PC-3 (cell line): ENCODE measurements at regions not wholly inside any gene's neighbourhood (a gene's known extent, or its start where the extent isn't known, plus 50 kb on each side); places are given as distances from the start of the nearest gene placed in this dataset.
A peak's percentile ranks its signal among the peaks of the same experiment; 100 is the strongest.

Experiments
- ATAC-seq: fragments of 200-7000 bp; cut with Tn5 transposase; 2 replicates; pipeline ENCODE4 v1.9.1; 2020; ENCODE audit warnings: mild to moderate bottlenecking, moderate library complexity
- BruUV-seq: library from RNA; stranded (reverse); fragments of 400-500 nt; replicated peaks from 2 replicates; lab custom pipeline; 2021; lab: Mats Ljungman, UMichigan
- CTCF ChIA-PET: fragments of 300-600 bp; sonication (Branson Sonifier 250); formaldehyde crosslinking; loops from one replicate; lab custom pipeline; 2022; ENCODE audit warnings: antibody characterized with exemption; lab: Charles Lee
- POLR2A ChIA-PET: fragments of 300-600 bp; sonication (Branson Sonifier 250); formaldehyde crosslinking; loops from one replicate; lab custom pipeline; 2022; ENCODE audit warnings: antibody characterized with exemption; ENCODE audit not compliant: unreplicated experiment; lab: Charles Lee
- DNase-seq: peaks from one replicate; pipeline ENCODE4 v3.0.0-alpha.2; 2015
- H2AFZ ChIP-seq: fragments of 300-600 bp; sonication (generic); 2 replicates; pipeline ENCODE4 v1.6.0; 2016; ENCODE audit warnings: antibody characterized with exemption, low read length
- H3F3A ChIP-seq: fragments of 300-600 bp; sonication (generic); one replicate; pipeline ENCODE4 v1.6.0; 2017; ENCODE audit warnings: antibody characterized with exemption, low read length, control low read depth, mild to moderate bottlenecking; ENCODE audit not compliant: unreplicated experiment
- H3K27ac ChIP-seq: fragments of 300-600 bp; sonication (generic); 2 replicates; pipeline ENCODE4 v1.5.1; 2016; ENCODE audit warnings: mild to moderate bottlenecking, low read length
- H3K27me3 ChIP-seq: fragments of 300-600 bp; sonication (generic); 2 replicates; pipeline ENCODE4 v1.6.1; 2016; ENCODE audit warnings: low read length, mixed read lengths
- H3K36me3 ChIP-seq: fragments of 300-600 bp; sonication (generic); 2 replicates; pipeline ENCODE4 v1.6.1; 2016; ENCODE audit warnings: low read depth, mixed run types, low read length, mixed read lengths
- H3K4me1 ChIP-seq: fragments of 300-600 bp; sonication (generic); 2 replicates; pipeline ENCODE4 v1.5.1; 2016; ENCODE audit warnings: low read length; ENCODE audit not compliant: insufficient read depth
- H3K4me2 ChIP-seq: fragments of 300-600 bp; sonication (generic); 2 replicates; pipeline ENCODE4 v1.6.0; 2016; ENCODE audit warnings: low read length
- H3K4me3 ChIP-seq: fragments of 300-600 bp; sonication (generic); 2 replicates; pipeline ENCODE4 v1.5.1; 2016; ENCODE audit warnings: mild to moderate bottlenecking, low read length, mixed read lengths
- H3K79me2 ChIP-seq: fragments of 300-600 bp; sonication (generic); 2 replicates; pipeline ENCODE4 v1.6.1; 2017; ENCODE audit warnings: low read length, mixed read lengths
- H3K9ac ChIP-seq: fragments of 300-600 bp; sonication (generic); 2 replicates; pipeline ENCODE4 v1.6.0; 2016; ENCODE audit warnings: mild to moderate bottlenecking, low read length
- H3K9me2 ChIP-seq: fragments of 300-600 bp; sonication (generic); replicated peaks from 2 replicates; pipeline ENCODE4 v1.6.1; 2016; ENCODE audit warnings: mixed run types, low read length, mixed read lengths
- H3K9me3 ChIP-seq: fragments of 300-600 bp; sonication (generic); 2 replicates; pipeline ENCODE4 v1.6.1; 2016; ENCODE audit warnings: low read length, mixed read lengths
- H4K20me1 ChIP-seq: fragments of 300-600 bp; sonication (generic); 2 replicates; pipeline ENCODE4 v1.6.1; 2016; ENCODE audit warnings: low read length, mixed read lengths
- CTCF ChIP-seq: fragments of 300-600 bp; sonication (generic); conservative IDR thresholded peaks from 2 replicates; pipeline ENCODE4 v1.5.1; 2017; ENCODE audit warnings: antibody characterized with exemption, low read depth, mild to moderate bottlenecking, low read length
- EZH2 ChIP-seq: fragments of 300-600 bp; sonication (generic); IDR thresholded peaks from one replicate; pipeline ENCODE4 v1.6.1; 2017; ENCODE audit warnings: antibody characterized with exemption, mild to moderate bottlenecking, low read length; ENCODE audit not compliant: unreplicated experiment
- EZH2phosphoT487 ChIP-seq: fragments of 300-600 bp; sonication (generic); IDR thresholded peaks from 2 replicates; pipeline ENCODE4 v1.6.1; 2018; ENCODE audit warnings: mild to moderate bottlenecking, antibody characterized with exemption, low read length, borderline replicate concordance
- intact Hi-C: fragments of 100-400 bp; cut with micrococcal nuclease; formaldehyde crosslinking; loops from 2 replicates; pipeline ENCODE4 v1.9.0; 2023

- no peak overlapping the region for H3K27ac ChIP-seq
- DNase-seq: no peak
- no peak for TF ChIP-seq EZH2phosphoT487
- no peak for TF ChIP-seq CTCF
- no peak for TF ChIP-seq EZH2
- H3K36me3 ChIP-seq: no peaks in the 10 kb centered on the region
- H3K4me2 ChIP-seq: no peak overlapping the region
- H3K4me1 ChIP-seq: peaks cover 16% of the 10 kb centered on the region
- ChIA-PET POLR2A (no interaction called here), CTCF (no interaction called here)
- no TSS peak for BruUV-seq
- H3K9me3 ChIP-seq: no peaks in the 10 kb centered on the region
- H3K4me3 ChIP-seq: no peak overlapping the region
- H4K20me1 ChIP-seq: no peaks in the 10 kb centered on the region
- intact Hi-C loops: no loop called here
- H3K9ac ChIP-seq: no peak overlapping the region
- no peaks in the 10 kb centered on the region for H3F3A ChIP-seq
- no peak overlapping the region for H2AFZ ChIP-seq
- H3K9me2 ChIP-seq: no peaks in the 10 kb centered on the region
- no peaks in the 10 kb centered on the region for H3K27me3 ChIP-seq
- H3K79me2 ChIP-seq: no peaks in the 10 kb centered on the region
- ATAC-seq: no peak
These were observed 214.3 kb downstream of the NFKBIZ start for GRCh38 chr3:102063572-102063971.

GRCh38 chr3:102066470-102066869 lies 217.2 kb downstream of the NFKBIZ start:
- no peaks in the 10 kb centered on the region for H3K36me3 ChIP-seq
- intact Hi-C loops: loop anchor here (5.0 kb wide), 2 partner anchors 69 to 199 kb away; no protein-coding TSS in a partner anchor
- no peaks in the 10 kb centered on the region for H3K9me3 ChIP-seq
- H2AFZ ChIP-seq: no peak overlapping the region
- no peaks in the 10 kb centered on the region for H3K9me2 ChIP-seq
- ATAC-seq: no peak
- no peaks in the 10 kb centered on the region for H3F3A ChIP-seq
- no TSS peak for BruUV-seq
- TF ChIP-seq EZH2phosphoT487 (no peak), CTCF (no peak)
- H3K4me1 ChIP-seq: peaks cover 23% of the 10 kb centered on the region
- H3K27me3 ChIP-seq: no peaks in the 10 kb centered on the region
- no peak overlapping the region for H3K4me2 ChIP-seq
- no peak overlapping the region for H3K9ac ChIP-seq
- no peak overlapping the region for H3K4me3 ChIP-seq
- CTCF ChIA-PET: no interaction called here
- H4K20me1 ChIP-seq: no peaks in the 10 kb centered on the region
- POLR2A ChIA-PET: no interaction called here
- no peak overlapping the region for H3K27ac ChIP-seq
- H3K79me2 ChIP-seq: no peaks in the 10 kb centered on the region
- no peak for DNase-seq

- ATAC-seq (peak; percentile 63), DNase-seq (peak; percentile 62)
- peak overlapping the region; percentile 77 for H3K27ac ChIP-seq
These were observed 219.0 kb downstream of the NFKBIZ start for GRCh38 chr3:102068327-102068726.

More at GRCh38 chr3:102068327-102068726, 219.0 kb downstream of the NFKBIZ start:
- Histone ChIP-seq H3K9me2 (no peaks in the 10 kb centered on the region), H3K4me1 (peaks cover 23% of the 10 kb centered on the region), H3F3A (no peaks in the 10 kb centered on the region), H3K9ac (no peak overlapping the region; the same call in 1 of the 2 replicates), H3K9me3 (no peaks in the 10 kb centered on the region), H4K20me1 (no peaks in the 10 kb centered on the region), H3K79me2 (no peaks in the 10 kb centered on the region), H2AFZ (no peak overlapping the region), H3K4me3 (no peak overlapping the region), H3K36me3 (no peaks in the 10 kb centered on the region), H3K27me3 (no peaks in the 10 kb centered on the region), H3K4me2 (no peak overlapping the region)
- intact Hi-C loops: loop anchor here (5.0 kb wide), 2 partner anchors 71 to 201 kb away; no protein-coding TSS in a partner anchor
- CTCF ChIA-PET: no interaction called here
- no TSS peak for BruUV-seq
- POLR2A ChIA-PET: no interaction called here
- TF ChIP-seq EZH2 (no peak), EZH2phosphoT487 (no peak), CTCF (no peak)
